ENCODE measurements at regions not wholly inside any gene's neighbourhood (a gene's known extent, or its start where the extent isn't known, plus 50 kb on each side); places are given as distances from the start of the nearest gene placed in this dataset.

DNA sequence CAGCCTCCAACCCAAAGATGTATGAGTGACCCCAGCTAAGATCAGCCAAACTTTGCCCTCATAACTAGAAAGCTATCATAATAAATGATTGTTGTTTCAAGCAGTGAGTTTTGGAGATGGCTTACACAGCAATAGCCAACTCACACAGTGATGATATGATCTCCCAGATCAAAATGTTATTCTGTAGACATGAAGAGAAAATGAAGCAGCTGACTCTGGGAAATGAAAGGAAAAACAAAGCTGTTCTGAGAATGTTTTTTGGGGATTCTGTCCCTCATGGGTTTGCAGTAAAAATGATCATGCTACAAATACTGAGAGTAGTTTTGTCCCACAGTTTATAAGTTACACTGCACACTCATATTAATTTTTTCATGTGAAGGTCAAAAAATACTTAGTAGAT, 617.8 kb downstream of the MRPL39 start:
- TF ChIP-seq, protein P1, sequence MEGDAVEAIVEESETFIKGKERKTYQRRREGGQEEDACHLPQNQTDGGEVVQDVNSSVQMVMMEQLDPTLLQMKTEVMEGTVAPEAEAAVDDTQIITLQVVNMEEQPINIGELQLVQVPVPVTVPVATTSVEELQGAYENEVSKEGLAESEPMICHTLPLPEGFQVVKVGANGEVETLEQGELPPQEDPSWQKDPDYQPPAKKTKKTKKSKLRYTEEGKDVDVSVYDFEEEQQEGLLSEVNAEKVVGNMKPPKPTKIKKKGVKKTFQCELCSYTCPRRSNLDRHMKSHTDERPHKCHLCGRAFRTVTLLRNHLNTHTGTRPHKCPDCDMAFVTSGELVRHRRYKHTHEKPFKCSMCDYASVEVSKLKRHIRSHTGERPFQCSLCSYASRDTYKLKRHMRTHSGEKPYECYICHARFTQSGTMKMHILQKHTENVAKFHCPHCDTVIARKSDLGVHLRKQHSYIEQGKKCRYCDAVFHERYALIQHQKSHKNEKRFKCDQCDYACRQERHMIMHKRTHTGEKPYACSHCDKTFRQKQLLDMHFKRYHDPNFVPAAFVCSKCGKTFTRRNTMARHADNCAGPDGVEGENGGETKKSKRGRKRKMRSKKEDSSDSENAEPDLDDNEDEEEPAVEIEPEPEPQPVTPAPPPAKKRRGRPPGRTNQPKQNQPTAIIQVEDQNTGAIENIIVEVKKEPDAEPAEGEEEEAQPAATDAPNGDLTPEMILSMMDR (IDR thresholded peaks at IDR 0.05; ENCODE audit: control extremely low read depth in 1 of 3, insufficient read depth in 1 of 3, low read depth in 1 of 3, low read length in 3 of 3), result no peak
- TF ChIP-seq ZNF274 (IDR thresholded peaks at IDR 0.05; ENCODE audit: borderline replicate concordance, extremely low read depth, low read length), result no peak
- no peak for TF ChIP-seq RBBP5 (IDR thresholded peaks at IDR 0.05; ENCODE audit: borderline replicate concordance, low read depth, low read length)
- TF ChIP-seq, protein P2, sequence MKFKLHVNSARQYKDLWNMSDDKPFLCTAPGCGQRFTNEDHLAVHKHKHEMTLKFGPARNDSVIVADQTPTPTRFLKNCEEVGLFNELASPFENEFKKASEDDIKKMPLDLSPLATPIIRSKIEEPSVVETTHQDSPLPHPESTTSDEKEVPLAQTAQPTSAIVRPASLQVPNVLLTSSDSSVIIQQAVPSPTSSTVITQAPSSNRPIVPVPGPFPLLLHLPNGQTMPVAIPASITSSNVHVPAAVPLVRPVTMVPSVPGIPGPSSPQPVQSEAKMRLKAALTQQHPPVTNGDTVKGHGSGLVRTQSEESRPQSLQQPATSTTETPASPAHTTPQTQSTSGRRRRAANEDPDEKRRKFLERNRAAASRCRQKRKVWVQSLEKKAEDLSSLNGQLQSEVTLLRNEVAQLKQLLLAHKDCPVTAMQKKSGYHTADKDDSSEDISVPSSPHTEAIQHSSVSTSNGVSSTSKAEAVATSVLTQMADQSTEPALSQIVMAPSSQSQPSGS (IDR thresholded peaks at IDR 0.05; ENCODE audit: low read length), result no peak
- TF ChIP-seq SIRT6 (IDR thresholded peaks at IDR 0.05; ENCODE audit: low read length), result no peak
- no peak for TF ChIP-seq KDM1A (IDR thresholded peaks at IDR 0.05; ENCODE audit: borderline replicate concordance, low read length)
- no peak for TF ChIP-seq POLR2A (IDR thresholded peaks at IDR 0.05; ENCODE audit: control extremely low read depth in 1 of 2, low read depth in 2 of 2, low read length in 2 of 2)
- no peak for TF ChIP-seq EZH2 (IDR thresholded peaks at IDR 0.05; ENCODE audit: low read depth, low read length, severe bottlenecking)
- TF ChIP-seq CHD2 (IDR thresholded peaks at IDR 0.05; ENCODE audit: low read length), result no peak
- TF ChIP-seq GABPA (IDR thresholded peaks at IDR 0.05; ENCODE audit: borderline replicate concordance, insufficient read depth, low read length), result no peak
